Epithelial cell of proximal tubule (primary cell): ENCODE measurements at regions not wholly inside any gene's neighbourhood (a gene's known extent, or its start where the extent isn't known, plus 50 kb on each side); places are given as distances from the start of the nearest gene placed in this dataset.

Experiments
- DNase-seq: peaks from one replicate; pipeline ENCODE4 v3.0.0-alpha.2; 2011; ENCODE audit warnings: low read depth
- H3K4me3 ChIP-seq: 2 replicates; pipeline ENCODE4 v1.5.1; 2011; ENCODE audit warnings: low read depth, mild to moderate bottlenecking, low read length
- TF ChIP-seq, protein P1 (sequence below): conservative IDR thresholded peaks from 2 replicates; pipeline ENCODE4 v1.5.1; 2012; ENCODE audit warnings: low read depth, mild to moderate bottlenecking, low read length

DNA sequence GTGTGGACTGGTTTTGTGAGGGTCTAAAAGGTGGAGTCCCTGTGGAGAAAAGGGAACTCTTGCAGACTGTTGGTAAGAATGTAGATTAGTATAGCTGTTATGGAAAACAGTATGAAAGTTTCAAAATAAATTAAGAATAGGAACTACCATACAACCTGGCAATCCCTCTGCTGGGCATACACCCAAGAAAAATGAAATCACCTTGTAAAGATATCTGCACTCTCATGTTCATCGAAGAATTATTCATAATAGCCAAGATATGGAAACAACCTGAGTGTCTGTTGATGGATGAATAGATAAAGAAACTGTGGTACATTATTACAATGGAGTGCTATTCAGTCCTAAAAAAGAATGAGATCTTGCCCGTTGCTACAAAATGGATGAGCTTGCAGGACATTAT, 109.6 kb downstream of the TBX19 start:
- DNase-seq = no peak
- TF ChIP-seq, protein P1, sequence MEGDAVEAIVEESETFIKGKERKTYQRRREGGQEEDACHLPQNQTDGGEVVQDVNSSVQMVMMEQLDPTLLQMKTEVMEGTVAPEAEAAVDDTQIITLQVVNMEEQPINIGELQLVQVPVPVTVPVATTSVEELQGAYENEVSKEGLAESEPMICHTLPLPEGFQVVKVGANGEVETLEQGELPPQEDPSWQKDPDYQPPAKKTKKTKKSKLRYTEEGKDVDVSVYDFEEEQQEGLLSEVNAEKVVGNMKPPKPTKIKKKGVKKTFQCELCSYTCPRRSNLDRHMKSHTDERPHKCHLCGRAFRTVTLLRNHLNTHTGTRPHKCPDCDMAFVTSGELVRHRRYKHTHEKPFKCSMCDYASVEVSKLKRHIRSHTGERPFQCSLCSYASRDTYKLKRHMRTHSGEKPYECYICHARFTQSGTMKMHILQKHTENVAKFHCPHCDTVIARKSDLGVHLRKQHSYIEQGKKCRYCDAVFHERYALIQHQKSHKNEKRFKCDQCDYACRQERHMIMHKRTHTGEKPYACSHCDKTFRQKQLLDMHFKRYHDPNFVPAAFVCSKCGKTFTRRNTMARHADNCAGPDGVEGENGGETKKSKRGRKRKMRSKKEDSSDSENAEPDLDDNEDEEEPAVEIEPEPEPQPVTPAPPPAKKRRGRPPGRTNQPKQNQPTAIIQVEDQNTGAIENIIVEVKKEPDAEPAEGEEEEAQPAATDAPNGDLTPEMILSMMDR = no peak

DNA sequence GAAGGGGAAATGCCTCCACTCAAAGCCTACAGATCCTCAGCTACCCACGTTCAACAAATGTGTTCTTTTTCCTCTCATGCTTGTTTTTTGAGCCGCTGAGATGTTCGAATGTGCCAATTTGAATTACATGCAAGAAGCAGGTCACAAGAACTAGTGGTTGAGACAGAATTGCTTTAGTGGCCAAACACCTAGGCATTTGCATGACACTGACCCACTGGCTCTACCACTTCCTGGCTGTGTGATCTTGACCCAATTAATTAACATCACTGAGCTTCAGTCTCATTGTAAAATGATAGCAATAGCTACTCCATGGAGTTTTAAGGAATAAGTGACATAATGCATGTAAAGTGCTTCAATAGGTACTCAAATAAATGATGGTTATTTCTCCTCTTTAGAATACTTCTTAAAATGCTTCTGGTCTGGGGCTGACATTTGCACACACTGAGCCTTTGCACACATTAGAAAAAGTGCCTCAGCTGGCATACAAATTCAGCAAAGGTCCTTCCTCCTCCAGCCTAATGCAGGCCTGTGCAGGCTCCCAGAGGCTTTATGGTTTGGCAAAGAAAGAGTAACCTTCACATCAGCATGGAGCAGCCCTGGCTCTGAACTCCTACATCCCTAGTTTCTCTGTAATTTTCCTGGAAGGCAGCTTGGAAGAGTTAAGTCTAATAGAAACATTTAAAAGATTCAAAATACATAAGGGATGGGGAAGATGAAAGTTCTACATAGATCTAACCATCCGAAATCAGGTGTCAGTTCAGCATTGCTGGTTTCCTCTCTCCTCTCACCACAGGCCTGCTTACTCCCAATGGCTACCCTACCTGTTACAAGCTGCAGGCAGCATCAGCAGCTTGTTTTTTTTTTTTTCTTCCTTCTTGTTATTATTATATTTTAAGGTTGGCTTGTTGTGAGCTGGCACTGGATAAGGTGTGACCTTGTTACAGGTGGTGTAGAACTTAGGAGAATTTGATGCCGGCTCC, 107.4 kb downstream of the TBX19 start:
- TF ChIP-seq, protein P1 = no peak
- H3K4me3 ChIP-seq = no peak overlapping the region
- no peak for DNase-seq

More for the DNA sequence above, 109.6 kb downstream of the TBX19 start:
- H3K4me3 ChIP-seq = no peak overlapping the region

DNA sequence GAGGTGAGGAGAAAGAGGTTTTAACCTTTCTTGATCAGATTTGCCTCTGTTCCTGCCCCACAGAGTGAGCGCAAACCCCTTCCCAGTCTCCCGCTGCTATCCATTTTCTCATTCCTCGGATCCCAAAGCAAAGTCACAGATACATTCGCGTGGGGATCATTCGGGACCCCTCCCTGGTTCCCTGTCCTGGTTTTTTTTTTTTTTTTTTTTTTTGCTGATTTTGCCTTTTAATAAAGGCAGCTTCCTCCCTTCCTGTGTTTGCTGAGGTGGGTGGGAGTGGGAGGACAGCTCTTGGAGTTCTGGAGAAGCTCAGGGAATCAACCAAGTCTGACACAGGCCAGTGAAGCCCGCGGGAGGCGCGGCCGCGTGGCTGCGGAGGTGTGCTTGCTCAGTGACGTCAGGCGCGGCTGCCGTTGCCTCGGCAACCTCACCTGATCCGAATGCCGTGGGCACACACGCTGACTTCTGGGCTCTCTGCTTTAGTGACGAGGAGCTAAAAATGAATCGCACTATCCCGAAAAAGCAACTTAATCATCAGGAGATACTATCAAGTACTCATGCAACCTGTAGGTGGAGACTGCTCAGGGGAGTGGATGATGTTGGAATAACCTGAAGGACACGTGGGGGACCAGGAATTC, 106.4 kb downstream of the TBX19 start:
- peak overlapping the region; percentile 24 for H3K4me3 ChIP-seq
- TF ChIP-seq, protein P1 = peak; percentile 36

DNA sequence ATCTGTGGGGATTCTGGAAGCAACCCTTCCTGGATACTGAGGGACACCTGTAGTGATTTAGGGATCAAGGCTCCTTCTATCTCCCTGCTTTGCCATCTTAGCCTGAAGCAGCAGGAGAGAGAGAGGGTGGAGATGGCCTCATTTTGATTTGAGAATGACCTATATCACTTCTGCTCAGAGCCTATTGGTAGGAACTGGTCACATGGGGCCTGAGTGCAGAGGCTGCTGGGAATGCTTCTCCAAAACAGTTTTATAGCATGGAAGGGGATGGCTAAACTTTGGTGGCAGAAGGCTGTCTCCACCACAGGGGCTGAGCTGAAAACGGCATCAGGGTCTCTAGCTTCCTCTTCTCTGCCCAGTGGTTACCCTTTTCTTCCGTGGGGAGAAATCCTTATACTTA, 105.8 kb downstream of the TBX19 start:
- no peak for DNase-seq
- H3K4me3 ChIP-seq = no peak overlapping the region
- TF ChIP-seq, protein P1 = no peak

More for the DNA sequence above, 106.4 kb downstream of the TBX19 start:
- DNase-seq = peak; percentile 29

DNA sequence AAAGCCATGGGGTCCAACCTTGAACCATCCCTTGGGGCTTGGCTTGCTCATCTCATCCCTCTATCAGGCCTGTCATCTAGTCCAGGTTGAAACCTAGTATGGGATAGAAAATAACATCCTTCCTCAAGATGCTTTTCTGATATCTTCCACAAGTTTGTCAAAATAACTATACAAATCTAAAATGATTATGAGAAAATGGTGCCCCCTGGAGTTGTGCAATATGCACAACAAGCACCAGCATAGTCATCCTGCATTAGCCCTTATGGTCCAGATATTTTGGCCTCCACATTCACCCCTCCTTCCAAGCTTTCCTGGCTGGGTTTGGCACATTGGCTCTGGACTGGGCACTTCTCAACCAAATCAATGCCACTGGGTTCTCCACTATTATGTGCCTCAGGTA, 101.2 kb downstream of the TBX19 start:
- TF ChIP-seq, protein P1 = peak; percentile 26
- no peak for DNase-seq
- H3K4me3 ChIP-seq = no peak overlapping the region

DNA sequence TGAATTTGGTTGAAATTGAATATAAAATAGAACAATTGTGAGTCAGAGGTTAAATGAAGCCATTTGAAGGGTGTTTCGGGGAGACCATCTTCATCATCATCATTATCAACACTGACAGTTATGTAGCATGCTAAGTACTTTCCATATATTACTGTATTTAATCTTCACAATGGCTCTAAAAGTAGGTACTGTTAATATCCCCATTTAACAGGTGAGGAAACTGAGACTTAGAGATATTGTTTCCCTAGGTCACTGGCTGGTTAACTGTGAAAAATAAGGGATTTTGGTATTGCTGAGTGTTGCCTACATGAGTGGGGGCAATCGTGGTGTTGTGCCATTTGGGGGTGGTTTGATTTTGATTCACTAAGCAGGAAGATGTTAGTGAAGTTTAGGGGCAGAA, 100.3 kb downstream of the TBX19 start:
- TF ChIP-seq, protein P1 = no peak
- no peak overlapping the region for H3K4me3 ChIP-seq
- no peak for DNase-seq
